Upper lobe of left lung (tissue), 6 donors: ENCODE measurements at regions not wholly inside any gene's neighbourhood (a gene's known extent, or its start where the extent isn't known, plus 50 kb on each side); places are given as distances from the start of the nearest gene placed in this dataset.

Experiments used
- ATAC-seq, 2 donors: fragments of 200-7000 bp; cut with Tn5 transposase; one replicate each; pipeline ENCODE4 v1.9.1; 2022; ENCODE audit warnings: mild to moderate bottlenecking in 2 of 2, moderate library complexity in 2 of 2; ENCODE audit not compliant: low FRiP score in 2 of 2
- DNase-seq, 2 donors: peaks; one replicate each; pipeline ENCODE4 v3.0.0-alpha.2; 2019 to 2020
- H3K27ac ChIP-seq, 4 donors: fragments of 200-600 bp; sonication (generic); one replicate each; pipeline ENCODE4 v1.5.1; 2016 to 2019
- H3K27me3 ChIP-seq, 4 donors: fragments of 200-600 bp; sonication (generic); one replicate each; pipeline ENCODE4 v1.5.1; 2017 to 2019
- H3K36me3 ChIP-seq, 4 donors: fragments of 200-600 bp; sonication (generic); one replicate each; pipeline ENCODE4 v1.5.1; 2016 to 2019
- H3K4me1 ChIP-seq, 4 donors: fragments of 200-600 bp; sonication (generic); one replicate each; pipeline ENCODE4 v1.5.1; 2018 to 2019
- H3K4me3 ChIP-seq, 4 donors: fragments of 200-600 bp; sonication (generic); one replicate each; pipeline ENCODE4 v1.5.1; 2017 to 2019; ENCODE audit warnings: mild to moderate bottlenecking in 2 of 4, moderate library complexity in 1 of 4
- H3K9me3 ChIP-seq, 4 donors: fragments of 200-600 bp; sonication (generic); one replicate each; pipeline ENCODE4 v1.5.1; 2018 to 2019
- CTCF ChIP-seq, 6 experiments: fragments of 450-650 bp in 4 of 6; fragments of 200-600 bp in 2 of 6; sonication (generic) in 2 of 6; IDR thresholded peaks; one replicate each; pipeline ENCODE4 v1.5.1; 2016 to 2019; ENCODE audit warnings: antibody characterized with exemption in 6 of 6
- EP300 ChIP-seq, 4 donors: sonication (generic); formaldehyde crosslinking; IDR thresholded peaks; one replicate each; pipeline ENCODE4 v1.5.1; 2017; ENCODE audit warnings: antibody characterized with exemption in 4 of 4, control low read depth in 2 of 4
- POLR2A ChIP-seq, 4 donors: fragments of 450-650 bp; IDR thresholded peaks; one replicate each; pipeline ENCODE4 v1.5.1; 2016 to 2017; ENCODE audit warnings: antibody characterized with exemption in 4 of 4, mild to moderate bottlenecking in 2 of 4
- POLR2AphosphoS5 ChIP-seq, 2 donors: sonication (generic); formaldehyde crosslinking; IDR thresholded peaks; one replicate each; pipeline ENCODE4 v1.5.1; 2017; ENCODE audit warnings: antibody characterized with exemption in 2 of 2
- WGBS, 2 donors: methylation state at CpG; one replicate each; pipeline ENCODE4 v1.1.5; 2017 to 2018; 5-methylcytosine and 5-hydroxymethylcytosine counted together
- donor health status: DM: no; HTN: no; CAD: no; lungs with moderate emphysema.
- donor health status: DM: no; HTN: yes; CAD: no; lungs with severe emphysema.

DNA sequence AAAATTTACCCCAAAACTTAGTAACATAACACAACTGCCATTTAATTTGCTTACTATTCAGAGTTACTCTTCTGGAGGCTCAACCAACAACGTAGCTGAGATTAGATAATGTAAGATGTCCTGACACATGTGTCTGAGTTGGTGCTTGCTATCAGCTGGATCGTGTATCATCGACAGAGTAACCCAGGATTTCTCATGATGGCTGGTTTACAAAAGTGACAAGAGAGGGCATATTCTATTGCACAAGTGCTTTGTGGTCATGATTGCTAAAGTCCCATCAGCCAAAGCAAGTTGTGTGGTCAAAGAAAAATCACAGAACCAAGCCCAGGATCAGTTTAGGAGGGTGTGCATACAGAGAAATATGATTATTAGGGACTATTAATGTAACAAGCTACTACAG lies 73.4 kb downstream of the CAPZA3 start:
- no peaks in the 10 kb centered on the region for H3K36me3 ChIP-seq
- H3K9me3 ChIP-seq = no peaks in the 10 kb centered on the region
- TF ChIP-seq POLR2AphosphoS5 (IDR thresholded peaks at IDR 0.05) (no peak), CTCF (IDR thresholded peaks at IDR 0.05) (no peak), EP300 (IDR thresholded peaks at IDR 0.05) (no peak), POLR2A (IDR thresholded peaks at IDR 0.05) (no peak)
- 40 to 51% methylated on average over 3 of the region's 3 CpGs for WGBS, 2 donors
- ATAC-seq = no peak
- H3K27me3 ChIP-seq = no peaks in the 10 kb centered on the region
- no peak for DNase-seq
- H3K4me1 ChIP-seq = no peaks in the 10 kb centered on the region
- no peak overlapping the region for H3K27ac ChIP-seq
- no peak overlapping the region for H3K4me3 ChIP-seq

GRCh38 chr12:18813753-18814152 lies 75.8 kb downstream of the CAPZA3 start:
- Histone ChIP-seq H3K27me3 (no peaks in the 10 kb centered on the region), H3K36me3 (no peaks in the 10 kb centered on the region), H3K27ac (no peak overlapping the region), H3K4me1 (no peaks in the 10 kb centered on the region), H3K4me3 (no peak overlapping the region), H3K9me3 (no peaks in the 10 kb centered on the region)
- TF ChIP-seq POLR2AphosphoS5 (IDR thresholded peaks at IDR 0.05) = no peak
- TF ChIP-seq EP300 (IDR thresholded peaks at IDR 0.05) = no peak
- ATAC-seq (no peak), DNase-seq (no peak)
- WGBS, 2 donors = 81 to 91% methylated on average over 2 of the region's 2 CpGs

- Histone ChIP-seq H3K4me3 (no peak overlapping the region), H3K36me3 (no peaks in the 10 kb centered on the region), H3K4me1 (no peaks in the 10 kb centered on the region), H3K27me3 (no peaks in the 10 kb centered on the region), H3K9me3 (no peaks in the 10 kb centered on the region), H3K27ac (no peak overlapping the region)
- ATAC-seq (no peak), DNase-seq (no peak)
- TF ChIP-seq POLR2AphosphoS5 (IDR thresholded peaks at IDR 0.05) (no peak), POLR2A (IDR thresholded peaks at IDR 0.05) (no peak), CTCF (IDR thresholded peaks at IDR 0.05) (no peak), EP300 (IDR thresholded peaks at IDR 0.05) (no peak)
- WGBS, 2 donors = 65 to 75% methylated on average over 6 of the region's 6 CpGs
These were observed 80.8 kb downstream of the CAPZA3 start for GRCh38 chr12:18818579-18819268.

- 70 to 80% methylated on average over 7 of the region's 7 CpGs for WGBS, 2 donors
- ATAC-seq = no peak
- no peaks in the 10 kb centered on the region for H3K9me3 ChIP-seq
- TF ChIP-seq CTCF (IDR thresholded peaks at IDR 0.05) = no peak
- TF ChIP-seq POLR2AphosphoS5 (IDR thresholded peaks at IDR 0.05) = no peak
- TF ChIP-seq EP300 (IDR thresholded peaks at IDR 0.05) = no peak
- TF ChIP-seq POLR2A (IDR thresholded peaks at IDR 0.05) = no peak
- DNase-seq = no peak
- no peaks in the 10 kb centered on the region for H3K27me3 ChIP-seq
- H3K4me3 ChIP-seq = no peak overlapping the region
- no peaks in the 10 kb centered on the region for H3K4me1 ChIP-seq
- no peak overlapping the region for H3K27ac ChIP-seq
- H3K36me3 ChIP-seq = no peaks in the 10 kb centered on the region
These were observed 81.6 kb downstream of the CAPZA3 start for GRCh38 chr12:18819484-18819883.

- Histone ChIP-seq H3K4me1 (no peaks in the 10 kb centered on the region), H3K27ac (no peak overlapping the region), H3K27me3 (no peaks in the 10 kb centered on the region), H3K4me3 (no peak overlapping the region), H3K36me3 (no peaks in the 10 kb centered on the region), H3K9me3 (peaks cover 0 to 1% (median 0%) of the 10 kb centered on the region in 4 donors)
- TF ChIP-seq POLR2A (IDR thresholded peaks at IDR 0.05) (no peak), POLR2AphosphoS5 (IDR thresholded peaks at IDR 0.05) (no peak), EP300 (IDR thresholded peaks at IDR 0.05) (no peak)
- 89 to 95% methylated on average over 1 of the region's 1 CpG for WGBS, 2 donors
- DNase-seq (no peak), ATAC-seq (no peak)
These were observed 85.5 kb downstream of the CAPZA3 start for GRCh38 chr12:18823461-18823860.

- H3K9me3 ChIP-seq = peaks cover 0 to 9% (median 0%) of the 10 kb centered on the region in 4 donors
- TF ChIP-seq CTCF (IDR thresholded peaks at IDR 0.05) (no peak), POLR2A (IDR thresholded peaks at IDR 0.05) (no peak), POLR2AphosphoS5 (IDR thresholded peaks at IDR 0.05) (no peak), EP300 (IDR thresholded peaks at IDR 0.05) (no peak)
- H3K4me1 ChIP-seq = no peaks in the 10 kb centered on the region
- WGBS, 2 donors = 49 to 56% methylated on average over 11 of the region's 11 CpGs
- no peak overlapping the region for H3K27ac ChIP-seq
- H3K27me3 ChIP-seq = no peaks in the 10 kb centered on the region
- no peak for DNase-seq
- ATAC-seq = no peak
- no peak overlapping the region for H3K4me3 ChIP-seq
- no peaks in the 10 kb centered on the region for H3K36me3 ChIP-seq
These were observed 86.4 kb downstream of the CAPZA3 start for GRCh38 chr12:18824287-18824686.
